DND-41 (cell line): ENCODE measurements at regions not wholly inside any gene's neighbourhood (a gene's known extent, or its start where the extent isn't known, plus 50 kb on each side); places are given as distances from the start of the nearest gene placed in this dataset.

Source experiments
- EZH2 ChIP-seq: IDR thresholded peaks from 3 replicates; pipeline ENCODE4 v1.6.1; 2012; ENCODE audit warnings: borderline replicate concordance, low read depth, mild to moderate bottlenecking, moderate library complexity, low read length, inconsistent platforms; ENCODE audit not compliant: severe bottlenecking
- TF ChIP-seq, protein P1 (sequence below): IDR thresholded peaks from 2 replicates; pipeline ENCODE4 v1.5.1; 2012; ENCODE audit warnings: borderline replicate concordance, low read length, moderate library complexity, mild to moderate bottlenecking; ENCODE audit not compliant: poor library complexity, severe bottlenecking; ENCODE audit errors: extremely low read depth

DNA sequence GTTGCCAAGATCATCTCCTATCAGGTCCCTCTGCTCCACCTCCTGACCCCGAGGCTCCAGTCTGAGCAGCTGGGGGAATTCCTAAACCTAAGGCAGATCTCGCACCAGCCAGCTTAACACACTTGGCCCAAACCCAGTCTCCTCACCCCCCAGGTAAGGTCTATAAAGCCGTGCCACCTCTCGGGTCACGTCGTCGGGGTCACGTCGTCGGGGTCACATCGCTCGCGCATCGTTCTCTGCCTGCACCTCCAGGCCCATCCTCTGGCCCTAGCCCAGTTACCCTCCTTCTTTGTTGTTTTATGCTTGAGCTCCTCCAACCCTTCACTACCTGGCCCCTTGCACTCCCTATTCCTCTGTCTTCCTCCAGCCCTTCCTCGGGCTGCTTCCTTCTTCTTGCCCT, 77.2 kb downstream of the CTSL start:
- TF ChIP-seq, protein P1, sequence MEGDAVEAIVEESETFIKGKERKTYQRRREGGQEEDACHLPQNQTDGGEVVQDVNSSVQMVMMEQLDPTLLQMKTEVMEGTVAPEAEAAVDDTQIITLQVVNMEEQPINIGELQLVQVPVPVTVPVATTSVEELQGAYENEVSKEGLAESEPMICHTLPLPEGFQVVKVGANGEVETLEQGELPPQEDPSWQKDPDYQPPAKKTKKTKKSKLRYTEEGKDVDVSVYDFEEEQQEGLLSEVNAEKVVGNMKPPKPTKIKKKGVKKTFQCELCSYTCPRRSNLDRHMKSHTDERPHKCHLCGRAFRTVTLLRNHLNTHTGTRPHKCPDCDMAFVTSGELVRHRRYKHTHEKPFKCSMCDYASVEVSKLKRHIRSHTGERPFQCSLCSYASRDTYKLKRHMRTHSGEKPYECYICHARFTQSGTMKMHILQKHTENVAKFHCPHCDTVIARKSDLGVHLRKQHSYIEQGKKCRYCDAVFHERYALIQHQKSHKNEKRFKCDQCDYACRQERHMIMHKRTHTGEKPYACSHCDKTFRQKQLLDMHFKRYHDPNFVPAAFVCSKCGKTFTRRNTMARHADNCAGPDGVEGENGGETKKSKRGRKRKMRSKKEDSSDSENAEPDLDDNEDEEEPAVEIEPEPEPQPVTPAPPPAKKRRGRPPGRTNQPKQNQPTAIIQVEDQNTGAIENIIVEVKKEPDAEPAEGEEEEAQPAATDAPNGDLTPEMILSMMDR: no peak
- TF ChIP-seq EZH2: no peak
